PC-9 (cell line): ENCODE measurements at regions not wholly inside any gene's neighbourhood (a gene's known extent, or its start where the extent isn't known, plus 50 kb on each side); places are given as distances from the start of the nearest gene placed in this dataset.

ENCODE experiments used
- CTCF ChIP-seq: fragments of 200-600 bp; sonication (generic); conservative IDR thresholded peaks from 2 replicates; pipeline ENCODE4 v1.6.1; 2017; ENCODE audit warnings: mixed run types, antibody characterized with exemption, mild to moderate bottlenecking, moderate library complexity
- EZH2 ChIP-seq: fragments of 200-600 bp; sonication (generic); IDR thresholded peaks from 2 replicates; pipeline ENCODE4 v1.8.0; 2017; ENCODE audit warnings: antibody characterized with exemption, low read depth

GRCh38 chrX:121598356-121598755, 550.9 kb downstream of the GLUD2 start:
- no peak for TF ChIP-seq CTCF
- TF ChIP-seq EZH2 = no peak
